ENCODE measurements at regions not wholly inside any gene's neighbourhood (a gene's known extent, or its start where the extent isn't known, plus 50 kb on each side); places are given as distances from the start of the nearest gene placed in this dataset.

GRCh38 chr6:27138837-27139755, 108.4 kb upstream of the PRSS16 start (continued):
- peak in 1 of 3 experiments; percentile 5; a peak in 1 of 6 replicates for TF ChIP-seq CTCF (IDR thresholded peaks at IDR 0.05 in 2 of 3, conservative IDR thresholded peaks at IDR 0.05 in 1 of 3; ENCODE audit: control insufficient read depth in 2 of 3, extremely low read depth in 1 of 3, insufficient read depth in 1 of 3, low read depth in 3 of 3, low read length in 3 of 3)
- peak; percentile 54; the same call in 1 of the 2 replicates for TF ChIP-seq DPF2 (IDR thresholded peaks at IDR 0.05)
- peak; percentile 84; the same call in 1 of the 2 replicates for TF ChIP-seq TAF1 (IDR thresholded peaks at IDR 0.05; ENCODE audit: borderline replicate concordance, low read depth, low read length)
- TF ChIP-seq ATF3 (IDR thresholded peaks at IDR 0.05; ENCODE audit: borderline replicate concordance, extremely low read depth, low read depth, low read length): no peak
- TF ChIP-seq ZNF622 (IDR thresholded peaks at IDR 0.05): peak; percentile 57
- TF ChIP-seq TCF12 (IDR thresholded peaks at IDR 0.05; ENCODE audit: low read depth, low read length): peak; percentile 50; the same call in 1 of the 2 replicates
- no peak for TF ChIP-seq MYC (IDR thresholded peaks at IDR 0.05; ENCODE audit: insufficient read depth, insufficient read length, insufficient replicate concordance, low read length, severe bottlenecking)
- TF ChIP-seq BHLHE40 (IDR thresholded peaks at IDR 0.05; ENCODE audit: borderline replicate concordance in 1 of 2, low read depth in 2 of 2, low read length in 1 of 2): peak; percentile 70 to 83
- no peak for TF ChIP-seq CBX3 (IDR thresholded peaks at IDR 0.05; ENCODE audit: borderline replicate concordance, low read depth)
- peak; percentile 67 for TF ChIP-seq GABPA (IDR thresholded peaks at IDR 0.05; ENCODE audit: low read depth)
- 0 out of 2 replicates have a peak, but pooled peaks have one; percentile 15 for TF ChIP-seq PKNOX1 (IDR thresholded peaks at IDR 0.05)
- TF ChIP-seq NFXL1 (IDR thresholded peaks at IDR 0.05; ENCODE audit: borderline replicate concordance): 0 out of 2 replicates have a peak, but pooled peaks have one; percentile 45
- peak; percentile 64; the same call in 1 of the 2 replicates for TF ChIP-seq ATF7 (IDR thresholded peaks at IDR 0.05; ENCODE audit: low read depth)
- TF ChIP-seq ZNF24 (IDR thresholded peaks at IDR 0.05): peak; percentile 14; the same call in 1 of the 2 replicates
- peak; percentile 63; the same call in 1 of the 2 replicates for TF ChIP-seq MTA3 (IDR thresholded peaks at IDR 0.05; ENCODE audit: borderline replicate concordance, low read length)
- no peak for TF ChIP-seq BRCA1 (IDR thresholded peaks at IDR 0.05; ENCODE audit: low read depth, low read length)
- no peak for TF ChIP-seq RFX5 (IDR thresholded peaks at IDR 0.05; ENCODE audit: low read depth, low read length)
- no peak for TF ChIP-seq ZBTB11 (CRISPR knock-in tag; IDR thresholded peaks at IDR 0.05)
- peak; percentile 49; the same call in 1 of the 2 replicates for TF ChIP-seq NR2C1 (IDR thresholded peaks at IDR 0.05)
- TF ChIP-seq RAD51 (IDR thresholded peaks at IDR 0.05): no peak
- TF ChIP-seq CBX5 (IDR thresholded peaks at IDR 0.05; ENCODE audit: low read depth): no peak
